GM21515 (cell line): ENCODE measurements at regions not wholly inside any gene's neighbourhood (a gene's known extent, or its start where the extent isn't known, plus 50 kb on each side); places are given as distances from the start of the nearest gene placed in this dataset.
"Not testable (repeated sequence)": the region's sequence is repeated elsewhere in the genome, so short reads cannot be mapped to it uniquely, and the experiment has no call there.

ENCODE experiments used
- ATAC-seq: cut with Tn5 transposase; IDR thresholded peaks from one replicate; pipeline ENCODE4 v1.9.1; 2021; ENCODE audit not compliant: unreplicated experiment

GRCh38 chr12:39699079-39699478 is 79.5 kb upstream of the ABCD2 start:
- not testable (repeated sequence) for ATAC-seq

- no peak for ATAC-seq
Observed at GRCh38 chr12:39697108-39697507, 77.5 kb upstream of the ABCD2 start.

- no peak for ATAC-seq
Observed at GRCh38 chr12:39692258-39692853, 72.8 kb upstream of the ABCD2 start.

- no peak for ATAC-seq
Observed at GRCh38 chr12:39685854-39686657, 66.5 kb upstream of the ABCD2 start.

GRCh38 chr12:39682689-39683477 is 63.3 kb upstream of the ABCD2 start:
- peak; percentile 58 for ATAC-seq

GRCh38 chr12:39675263-39675662 is 55.7 kb upstream of the ABCD2 start:
- no peak for ATAC-seq

- no peak for ATAC-seq
Observed at GRCh38 chr12:39672976-39673375, 53.4 kb upstream of the ABCD2 start.

- ATAC-seq, result no peak
Observed at GRCh38 chr12:39671898-39672875, 52.6 kb upstream of the ABCD2 start.

GRCh38 chr12:39669539-39669938 is 49.9 kb upstream of the ABCD2 start:
- ATAC-seq, result not testable (repeated sequence)
